Esophagus (tissue), 2 donors: ENCODE measurements at regions not wholly inside any gene's neighbourhood (a gene's known extent, or its start where the extent isn't known, plus 50 kb on each side); places are given as distances from the start of the nearest gene placed in this dataset.

Experiments
- H3K27ac ChIP-seq, 2 donors: one replicate each; pipeline ENCODE4 v1.5.1; 2013; ENCODE audit warnings: low read depth in 2 of 2, mild to moderate bottlenecking in 2 of 2, inconsistent platforms in 1 of 2, low read length in 1 of 2, moderate library complexity in 1 of 2
- H3K27me3 ChIP-seq, 2 donors: one replicate each; pipeline ENCODE4 v1.6.1; 2013; ENCODE audit warnings: low read length in 2 of 2, control low read depth in 1 of 2, mild to moderate bottlenecking in 1 of 2; ENCODE audit not compliant: insufficient read depth in 2 of 2, control insufficient read depth in 1 of 2
- H3K36me3 ChIP-seq, 2 donors: one replicate each; pipeline ENCODE4 v1.6.1; 2013; ENCODE audit warnings: low read length in 1 of 2; ENCODE audit not compliant: control insufficient read depth in 2 of 2, insufficient read depth in 2 of 2
- H3K4me1 ChIP-seq, 2 donors: one replicate each; pipeline ENCODE4 v1.6.1; 2013; ENCODE audit warnings: low read length in 1 of 2; ENCODE audit not compliant: control insufficient read depth in 2 of 2, insufficient read depth in 2 of 2
- H3K4me3 ChIP-seq, 2 donors: one replicate each; pipeline ENCODE4 v1.5.1; 2013; ENCODE audit warnings: low read length in 2 of 2, mild to moderate bottlenecking in 2 of 2, low read depth in 1 of 2, moderate library complexity in 1 of 2
- H3K9me3 ChIP-seq, 2 donors: one replicate each; pipeline ENCODE4 v1.6.1; 2013; ENCODE audit warnings: mild to moderate bottlenecking in 2 of 2, low read depth in 1 of 2, low read length in 1 of 2, moderate library complexity in 1 of 2; ENCODE audit not compliant: control insufficient read depth in 2 of 2, insufficient read depth in 1 of 2
- WGBS, 2 donors: extraction: QIAGEN DNeasy Blood & Tissue Kit; methylation state at CpG; one replicate each; pipeline ENCODE4 v1.1.7; 2013; 5-methylcytosine and 5-hydroxymethylcytosine counted together
- donor health status: healthy with polysubstance abuse.
- donor health status: Bipolar disorder and iron deficiency.

DNA sequence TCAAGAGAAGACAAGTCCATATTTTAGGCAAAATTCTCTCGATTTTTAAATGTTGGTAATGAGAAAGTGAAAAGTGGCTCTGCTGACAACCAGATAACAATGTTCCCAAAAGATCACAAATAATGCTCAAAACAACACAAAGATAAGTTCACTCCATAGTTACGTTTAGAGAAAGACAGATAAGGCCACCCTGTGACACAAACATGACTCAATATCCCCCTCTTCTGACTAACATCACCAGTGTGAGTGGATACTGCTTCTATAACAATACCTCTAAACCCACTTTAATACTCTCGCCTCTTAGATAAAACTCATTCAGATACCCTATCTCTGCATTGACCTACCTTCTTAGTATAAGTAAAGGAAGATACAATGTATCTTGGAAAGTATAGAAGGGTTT lies 51.2 kb upstream of the RGS7 start:
- Histone ChIP-seq H3K36me3 (no peaks in the 10 kb centered on the region), H3K27me3 (no peaks in the 10 kb centered on the region), H3K4me1 (no peaks in the 10 kb centered on the region), H3K9me3 (no peaks in the 10 kb centered on the region), H3K27ac (no peak overlapping the region), H3K4me3 (no peak overlapping the region)
- 50 to 53% methylated on average over 3 of the region's 3 CpGs for WGBS, 2 donors
